LNCAP (cell line): ENCODE measurements at regions not wholly inside any gene's neighbourhood (a gene's known extent, or its start where the extent isn't known, plus 50 kb on each side); places are given as distances from the start of the nearest gene placed in this dataset.

Experiments used
- TF ChIP-seq, protein P1 (sequence below): fragments of 450-650 bp; IDR thresholded peaks from 2 replicates; pipeline ENCODE4 v1.5.1; 2017; ENCODE audit warnings: mild to moderate bottlenecking

DNA sequence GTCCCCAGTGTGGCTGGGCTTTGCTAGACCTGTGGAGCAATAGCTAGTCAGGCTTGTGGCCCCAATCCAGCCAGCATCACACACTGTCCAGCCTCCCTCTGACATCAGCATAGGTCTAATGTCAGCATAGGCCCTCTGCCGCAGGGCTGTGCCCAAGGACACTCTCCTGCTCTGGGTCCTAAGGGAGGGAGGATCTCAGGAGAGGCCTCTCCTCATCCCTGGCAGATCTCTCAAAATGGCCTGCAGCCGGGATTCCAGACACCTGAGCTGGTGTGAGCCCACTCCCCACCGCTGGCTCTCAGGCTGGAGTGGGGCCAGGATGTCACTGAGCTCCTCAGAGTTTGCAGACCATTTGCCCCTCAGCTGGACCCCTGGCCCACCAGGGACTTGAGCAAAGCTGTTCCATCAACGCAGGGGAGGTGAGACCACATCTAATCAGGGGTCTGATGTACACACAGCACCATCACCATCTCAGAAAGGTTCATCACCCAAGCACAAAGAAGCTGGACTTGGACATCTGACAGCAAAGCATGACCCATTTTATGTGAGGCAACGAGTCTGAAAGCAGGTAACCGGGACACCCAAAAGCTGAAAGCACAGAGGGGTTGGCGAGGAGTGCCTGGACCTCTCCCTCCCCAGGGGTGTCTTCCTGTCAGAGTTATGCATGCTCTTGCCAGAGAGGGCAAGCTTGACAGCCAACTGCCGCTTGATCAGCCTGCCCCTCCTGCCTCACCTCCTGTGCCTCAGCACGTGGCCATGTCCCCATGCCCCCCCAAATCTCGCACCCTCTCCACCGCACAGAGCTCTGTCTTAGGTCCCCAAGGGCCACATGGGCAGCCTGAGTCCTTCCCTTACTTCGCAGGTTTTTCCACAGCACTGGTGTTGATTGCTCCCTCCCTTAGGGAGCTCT lies 69.7 kb upstream of the SEPTIN5 start:
- TF ChIP-seq, protein P1, sequence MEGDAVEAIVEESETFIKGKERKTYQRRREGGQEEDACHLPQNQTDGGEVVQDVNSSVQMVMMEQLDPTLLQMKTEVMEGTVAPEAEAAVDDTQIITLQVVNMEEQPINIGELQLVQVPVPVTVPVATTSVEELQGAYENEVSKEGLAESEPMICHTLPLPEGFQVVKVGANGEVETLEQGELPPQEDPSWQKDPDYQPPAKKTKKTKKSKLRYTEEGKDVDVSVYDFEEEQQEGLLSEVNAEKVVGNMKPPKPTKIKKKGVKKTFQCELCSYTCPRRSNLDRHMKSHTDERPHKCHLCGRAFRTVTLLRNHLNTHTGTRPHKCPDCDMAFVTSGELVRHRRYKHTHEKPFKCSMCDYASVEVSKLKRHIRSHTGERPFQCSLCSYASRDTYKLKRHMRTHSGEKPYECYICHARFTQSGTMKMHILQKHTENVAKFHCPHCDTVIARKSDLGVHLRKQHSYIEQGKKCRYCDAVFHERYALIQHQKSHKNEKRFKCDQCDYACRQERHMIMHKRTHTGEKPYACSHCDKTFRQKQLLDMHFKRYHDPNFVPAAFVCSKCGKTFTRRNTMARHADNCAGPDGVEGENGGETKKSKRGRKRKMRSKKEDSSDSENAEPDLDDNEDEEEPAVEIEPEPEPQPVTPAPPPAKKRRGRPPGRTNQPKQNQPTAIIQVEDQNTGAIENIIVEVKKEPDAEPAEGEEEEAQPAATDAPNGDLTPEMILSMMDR: no peak

DNA sequence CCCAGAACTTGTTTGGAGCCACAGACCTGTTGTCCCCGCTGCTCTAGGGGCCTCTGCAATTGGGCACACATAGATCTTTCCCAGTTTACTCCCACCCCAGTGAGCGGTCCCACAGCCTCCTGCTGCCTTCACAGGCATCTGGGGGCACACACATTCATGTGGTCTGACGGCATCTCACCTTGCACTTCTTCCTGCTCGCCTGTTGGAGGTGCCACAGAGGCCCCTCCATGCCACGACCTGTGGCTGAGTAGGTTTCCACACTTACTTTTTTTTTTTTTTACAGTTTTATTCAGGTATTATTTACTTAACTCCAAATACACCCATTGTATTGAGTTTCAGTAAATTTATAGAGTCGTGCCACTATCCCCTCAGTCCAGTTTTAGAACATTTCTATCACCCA lies 68.9 kb upstream of the SEPTIN5 start:
- TF ChIP-seq, protein P1: no peak

DNA sequence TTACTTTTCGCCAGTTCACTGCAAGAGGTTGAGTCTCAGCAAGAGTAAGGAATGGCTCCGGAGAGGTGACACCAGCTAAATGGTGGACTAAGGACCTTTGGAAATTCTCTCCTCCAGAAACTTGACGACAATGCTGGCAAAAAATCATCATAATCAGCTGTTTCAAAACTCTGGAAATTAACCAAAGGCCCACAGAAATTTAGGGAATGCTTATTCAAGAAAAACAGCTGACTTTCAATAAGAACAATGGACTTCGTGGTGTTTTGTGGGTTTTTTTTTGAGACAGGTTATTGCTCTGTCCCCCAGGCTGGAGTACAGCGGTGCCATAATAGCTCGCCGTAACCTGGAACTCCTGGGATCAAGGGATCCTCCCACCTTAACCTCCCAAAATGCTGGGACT lies 68.4 kb upstream of the SEPTIN5 start:
- TF ChIP-seq, protein P1: no peak

DNA sequence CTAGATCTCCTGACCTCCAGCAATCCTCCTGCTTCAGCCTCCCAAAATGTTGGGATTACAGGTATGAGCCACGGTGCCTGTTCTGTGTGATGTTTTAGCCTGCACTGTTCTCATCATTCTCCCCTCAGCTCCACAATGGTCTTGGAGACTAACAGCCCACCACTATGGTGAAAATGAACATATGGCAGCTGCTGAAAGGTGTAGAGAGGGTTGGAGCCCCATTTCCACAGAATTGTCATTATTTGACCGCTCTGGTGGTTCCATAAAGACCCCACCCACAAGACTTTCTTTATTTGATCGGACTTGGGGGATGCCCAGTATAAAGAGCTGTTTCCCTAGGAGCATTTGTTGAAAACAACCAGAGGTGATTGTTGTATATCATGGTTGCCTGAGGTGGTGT lies 67.9 kb upstream of the SEPTIN5 start:
- TF ChIP-seq, protein P1: no peak

DNA sequence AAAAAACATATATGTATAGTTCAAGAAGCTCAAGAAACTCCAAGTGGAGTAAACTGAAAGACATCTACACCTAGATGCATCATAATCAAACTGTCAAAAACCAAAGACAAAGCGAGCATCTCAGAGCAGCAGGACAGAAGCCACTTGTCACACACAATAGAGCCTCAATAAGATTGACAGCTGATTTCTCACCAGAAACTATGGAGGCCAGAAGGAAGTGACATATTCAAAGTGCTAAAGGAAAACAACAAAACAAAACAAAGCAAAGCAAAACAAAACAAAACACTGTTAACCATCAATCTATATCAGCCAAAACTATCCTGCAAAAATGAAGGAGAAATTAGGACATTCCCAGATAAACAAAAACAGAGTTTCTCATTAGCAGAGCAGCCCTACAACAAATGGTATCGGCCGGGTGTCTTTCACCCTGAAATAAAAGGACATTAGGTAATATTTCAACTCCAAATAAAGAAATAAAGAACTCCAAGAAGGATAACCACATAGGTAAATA lies 65.8 kb upstream of the SEPTIN5 start:
- TF ChIP-seq, protein P1: no peak

DNA sequence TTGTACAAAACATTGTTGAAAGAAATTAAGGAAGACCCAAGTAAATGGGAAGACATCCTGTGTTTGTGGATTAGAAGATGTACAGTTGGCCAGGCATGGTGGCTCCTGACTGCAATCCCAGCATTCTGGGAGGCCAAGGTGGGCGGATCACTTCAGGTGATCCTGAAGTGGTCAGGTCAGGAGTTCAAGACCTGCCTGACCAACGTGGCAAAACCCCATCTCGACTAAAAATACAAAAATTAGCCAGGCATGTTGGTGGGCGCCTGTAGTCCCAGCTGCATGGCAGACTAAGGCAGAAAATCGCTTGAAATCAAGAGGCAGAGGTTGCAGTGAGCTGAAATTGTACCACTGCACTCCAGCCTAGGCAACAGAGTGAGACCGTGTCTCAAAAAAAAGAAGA lies 62.0 kb upstream of the SEPTIN5 start:
- TF ChIP-seq, protein P1: no peak

DNA sequence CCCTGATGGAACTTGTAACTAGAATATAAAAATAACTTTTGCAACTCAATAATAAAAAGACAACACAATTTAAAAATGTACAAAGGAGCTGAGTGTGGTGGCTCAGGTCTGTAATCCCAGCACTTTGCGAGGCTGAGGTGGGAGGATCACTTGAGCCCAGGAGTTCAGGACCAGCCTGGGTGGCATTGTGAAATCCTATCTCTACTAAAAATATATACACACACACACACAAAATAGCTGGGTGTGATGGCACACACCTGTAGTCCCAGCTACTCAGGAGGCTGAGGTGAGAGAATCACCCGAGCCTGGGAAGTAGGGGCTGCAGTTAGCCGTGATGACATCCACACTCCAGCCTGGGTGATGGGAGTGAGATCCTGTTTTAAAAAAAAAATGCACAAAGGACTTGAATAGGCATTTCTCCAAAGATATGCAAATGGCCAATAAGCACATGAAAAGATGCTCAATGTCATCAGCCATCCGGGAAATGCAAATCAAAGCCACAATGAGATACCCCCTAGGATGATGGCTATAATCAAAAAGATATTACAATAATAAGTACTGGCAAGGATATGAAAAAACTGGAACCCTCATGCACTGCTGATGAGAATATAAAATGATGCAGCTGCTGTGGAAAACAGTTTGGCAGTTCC lies 59.8 kb upstream of the SEPTIN5 start:
- TF ChIP-seq, protein P1: no peak
